HG03103 (cell line): ENCODE measurements at regions not wholly inside any gene's neighbourhood (a gene's known extent, or its start where the extent isn't known, plus 50 kb on each side); places are given as distances from the start of the nearest gene placed in this dataset.
"Not testable (repeated sequence)": the region's sequence is repeated elsewhere in the genome, so short reads cannot be mapped to it uniquely, and the experiment has no call there.

Source experiments
- ATAC-seq: cut with Tn5 transposase; IDR thresholded peaks from one replicate; pipeline ENCODE4 v1.9.1; 2021; ENCODE audit warnings: low read depth; ENCODE audit not compliant: unreplicated experiment

DNA sequence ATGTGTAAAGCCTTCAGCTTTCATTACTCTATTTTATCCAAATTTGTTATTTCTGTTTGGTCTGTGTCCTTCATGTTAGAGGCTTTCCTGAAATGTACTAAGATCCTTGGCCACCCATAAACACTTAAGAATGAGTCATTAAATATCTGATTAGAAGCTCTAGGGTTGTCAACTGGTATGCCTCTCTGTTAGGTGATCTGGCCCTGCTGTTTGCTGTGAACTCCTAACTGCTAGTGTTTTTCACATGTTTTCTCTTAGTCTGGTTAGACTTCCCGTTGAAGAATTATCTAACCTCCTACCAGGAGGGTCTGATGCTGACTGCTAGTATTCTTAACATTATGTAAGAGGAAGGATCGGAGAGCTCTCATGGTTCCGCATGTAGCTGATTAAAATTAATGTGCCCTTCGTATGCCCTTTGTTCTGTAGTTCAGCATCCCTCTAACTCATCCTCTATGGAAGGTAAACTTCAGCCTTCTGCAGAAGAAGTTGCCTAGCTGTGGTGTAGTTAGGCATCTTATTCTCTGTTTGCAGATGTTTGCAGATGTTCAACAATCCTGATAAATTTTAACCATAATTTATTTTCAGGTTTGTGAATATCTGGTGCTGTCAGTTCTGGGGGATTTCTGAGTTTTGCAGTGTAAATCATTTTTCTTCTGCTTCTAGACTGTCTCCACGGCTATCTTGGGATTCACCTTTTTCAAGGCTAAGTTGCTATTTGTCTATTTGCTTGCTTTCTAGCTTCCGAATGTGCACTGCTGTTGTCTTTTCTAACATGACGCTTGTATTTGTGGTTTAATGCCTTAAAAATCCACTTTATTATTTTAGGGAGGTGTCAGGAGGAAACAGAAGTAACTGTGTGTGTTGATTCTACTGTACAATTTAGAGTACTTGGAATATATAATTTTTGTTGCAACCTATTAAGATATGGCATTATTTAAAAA lies 207.2 kb upstream of the SPRY2 start:
- ATAC-seq = no peak

DNA sequence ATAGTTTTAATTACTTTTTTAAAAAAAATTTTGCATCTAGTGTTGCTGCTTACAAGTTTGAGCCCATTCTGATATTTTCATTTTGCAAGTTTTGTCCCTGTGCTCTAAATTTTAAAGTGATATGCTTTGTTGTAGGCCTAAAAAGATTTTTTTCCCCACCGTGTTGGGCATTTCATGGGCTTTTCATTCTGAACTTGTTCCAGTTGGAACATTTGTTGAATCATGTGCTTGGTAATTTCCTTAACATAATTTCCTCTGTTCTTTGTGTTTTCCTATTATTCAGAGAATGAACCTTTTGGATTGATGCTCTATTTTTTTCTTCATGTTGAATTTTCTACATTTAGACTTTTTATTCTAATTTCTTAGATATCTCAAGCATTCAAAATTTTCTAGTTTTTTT lies 206.4 kb upstream of the SPRY2 start:
- ATAC-seq = no peak

DNA sequence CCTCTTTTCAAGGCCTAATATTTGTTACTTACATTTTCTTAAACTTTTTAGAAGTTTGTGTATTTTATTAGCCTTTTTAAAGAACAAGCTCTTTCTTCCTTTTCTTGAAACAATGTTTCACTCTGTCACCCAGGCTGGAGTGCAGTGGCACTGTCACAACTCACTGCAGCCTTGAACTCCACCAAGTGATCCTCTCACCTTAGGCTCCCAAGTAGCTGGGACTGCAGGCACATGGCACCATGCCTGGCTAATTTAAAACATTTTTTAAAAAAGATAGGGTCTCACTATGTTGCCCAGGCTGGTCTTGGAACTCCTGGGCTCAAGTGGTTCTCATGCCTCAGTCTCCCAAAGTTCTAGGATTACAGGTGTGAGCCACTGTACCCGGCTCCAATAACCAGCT lies 192.2 kb upstream of the SPRY2 start:
- no peak for ATAC-seq

DNA sequence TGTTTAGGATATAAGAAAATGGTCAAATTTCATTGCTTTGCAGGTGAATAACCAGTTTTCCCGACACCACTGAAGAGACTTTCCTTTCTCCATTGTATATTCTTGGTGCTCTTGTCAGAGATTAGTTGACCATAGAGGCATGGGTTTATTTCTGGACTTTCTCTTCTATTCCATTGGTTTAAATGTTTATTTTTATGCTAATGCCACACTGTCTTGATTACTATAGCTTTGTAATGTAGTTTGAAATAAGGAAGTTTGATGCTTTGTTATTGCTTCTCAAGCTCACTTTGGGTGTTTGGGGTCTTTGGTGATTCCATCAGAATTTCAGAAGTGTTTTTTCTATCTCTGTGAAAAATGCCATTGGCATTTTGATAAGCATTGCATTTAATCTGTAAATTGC lies 190.0 kb upstream of the SPRY2 start:
- ATAC-seq = no peak

DNA sequence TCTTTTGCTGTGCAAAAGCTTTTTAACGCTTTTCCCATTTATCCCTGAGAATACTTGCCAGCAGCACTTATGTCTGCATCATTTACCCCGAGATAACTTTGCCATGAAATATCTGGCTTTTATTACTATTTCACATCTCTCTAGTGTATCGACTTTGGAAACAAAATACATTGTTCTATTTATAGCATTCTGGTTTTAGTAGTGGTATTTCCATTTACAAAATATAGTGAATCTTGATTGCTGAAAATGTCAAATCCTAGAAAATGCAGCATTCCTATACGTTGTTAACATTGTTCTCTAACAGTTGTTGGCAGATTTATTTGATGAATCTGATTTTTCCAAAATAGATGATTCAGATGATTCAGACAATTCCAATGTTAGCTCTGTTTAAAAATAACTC lies 189.3 kb upstream of the SPRY2 start:
- no peak for ATAC-seq

DNA sequence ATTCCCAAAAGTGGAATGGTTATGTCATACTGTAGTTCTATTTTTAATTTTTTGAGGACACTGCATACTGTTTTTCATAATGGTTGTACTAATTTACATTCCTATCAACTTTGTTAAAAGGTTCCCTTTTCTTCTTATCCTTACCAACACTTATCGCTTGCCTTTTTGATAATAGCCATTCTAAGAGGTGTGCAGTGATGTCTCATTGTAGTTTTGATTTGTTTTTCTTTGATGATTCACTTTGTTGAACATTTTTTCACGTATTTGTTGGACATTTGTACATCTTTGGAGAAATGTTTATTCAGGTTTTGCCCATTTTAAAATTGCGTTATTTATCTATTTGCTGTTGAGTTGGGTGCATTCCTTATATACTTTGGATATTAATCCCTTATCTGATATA lies 188.8 kb upstream of the SPRY2 start:
- no peak for ATAC-seq

DNA sequence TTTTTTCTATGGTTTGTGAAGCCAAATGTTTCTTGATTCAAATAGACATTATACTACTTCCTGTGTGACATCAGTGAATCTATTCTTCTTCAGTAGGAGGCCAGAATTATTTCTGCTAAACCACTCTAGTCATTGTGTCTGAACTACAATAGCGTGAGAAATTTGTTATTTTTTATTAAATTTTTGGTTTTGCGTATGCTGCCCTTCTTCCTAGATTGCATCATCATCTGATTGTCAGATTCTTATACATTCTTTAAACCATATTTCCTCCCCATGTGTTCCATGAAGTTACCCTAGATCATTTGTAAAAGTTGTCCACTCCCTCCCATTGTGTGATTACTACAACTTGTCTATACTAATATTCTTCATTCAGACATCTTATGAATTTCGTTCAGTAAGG lies 187.8 kb upstream of the SPRY2 start:
- no peak for ATAC-seq

DNA sequence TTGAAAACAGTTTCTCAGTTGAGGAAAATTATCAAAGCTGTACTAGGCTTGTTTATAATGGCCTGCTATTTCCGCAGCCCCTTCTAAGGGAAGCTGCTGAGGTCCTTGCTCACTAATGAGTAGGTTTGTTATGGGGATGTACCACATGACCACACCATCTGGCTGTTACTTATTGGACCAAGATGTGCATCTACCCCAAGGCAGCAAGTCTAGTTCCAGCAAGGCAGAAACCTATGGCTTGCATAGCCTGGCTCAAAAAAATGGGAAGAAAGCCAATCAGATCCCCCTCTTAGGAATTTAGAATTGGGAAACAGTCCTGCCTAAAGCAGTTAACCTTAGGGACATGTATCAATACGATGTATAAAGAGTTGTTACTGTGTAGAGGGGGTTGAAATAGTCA lies 186.5 kb upstream of the SPRY2 start:
- no peak for ATAC-seq

DNA sequence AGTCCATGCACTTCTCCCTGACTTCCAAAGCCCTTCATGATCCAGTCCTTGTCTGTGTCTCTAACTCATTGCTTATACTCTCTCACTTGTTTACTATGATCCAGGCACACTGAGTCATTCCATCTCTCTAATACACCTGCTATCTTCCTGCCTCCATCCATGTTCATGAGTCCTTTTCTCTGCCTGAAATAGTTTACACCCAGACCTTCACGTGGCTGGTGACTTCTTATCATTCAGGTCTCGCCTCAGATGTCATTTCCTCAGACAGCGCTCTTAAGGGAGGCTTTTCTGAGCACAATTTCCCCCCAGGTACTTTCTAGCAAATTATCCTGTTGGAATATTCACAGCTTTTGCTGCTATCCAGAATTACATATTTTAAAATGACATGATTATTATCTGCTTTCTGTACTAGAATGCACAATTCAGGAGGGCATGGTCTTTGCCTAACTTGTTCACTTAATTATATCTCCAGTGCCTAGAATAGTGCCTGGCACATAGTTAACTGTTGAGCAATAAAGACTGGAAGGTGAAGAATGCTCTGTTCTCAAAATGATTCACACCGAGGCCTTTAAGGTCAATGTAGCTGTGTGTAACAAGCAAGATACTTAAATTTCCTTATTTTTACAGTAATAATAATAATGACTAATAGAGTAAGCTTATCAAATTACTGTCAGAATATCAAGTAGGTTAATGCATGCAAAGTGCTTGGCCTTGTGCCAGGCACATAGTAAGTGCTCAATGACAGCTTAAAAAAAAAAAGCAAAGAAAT lies 183.7 kb upstream of the SPRY2 start:
- ATAC-seq = no peak

DNA sequence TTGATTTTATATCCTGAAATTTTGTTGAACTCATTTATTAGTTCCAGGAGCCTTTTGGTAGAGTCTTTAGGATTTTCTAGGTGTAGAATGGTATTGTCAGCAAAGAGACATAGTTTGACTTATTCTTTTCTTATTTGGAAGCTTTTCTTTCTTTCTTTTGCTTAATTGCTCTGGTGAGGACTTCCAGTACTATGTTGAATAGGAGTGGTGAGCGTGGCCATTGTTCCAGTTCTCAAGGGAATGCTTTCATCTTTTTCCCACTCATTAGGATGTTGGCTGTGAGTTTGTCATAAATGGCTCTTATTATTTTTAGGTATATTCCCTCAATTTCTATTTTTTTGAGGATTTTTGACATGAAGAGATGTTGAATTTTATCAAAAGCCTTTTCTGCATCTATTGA lies 182.2 kb upstream of the SPRY2 start:
- ATAC-seq = no peak

DNA sequence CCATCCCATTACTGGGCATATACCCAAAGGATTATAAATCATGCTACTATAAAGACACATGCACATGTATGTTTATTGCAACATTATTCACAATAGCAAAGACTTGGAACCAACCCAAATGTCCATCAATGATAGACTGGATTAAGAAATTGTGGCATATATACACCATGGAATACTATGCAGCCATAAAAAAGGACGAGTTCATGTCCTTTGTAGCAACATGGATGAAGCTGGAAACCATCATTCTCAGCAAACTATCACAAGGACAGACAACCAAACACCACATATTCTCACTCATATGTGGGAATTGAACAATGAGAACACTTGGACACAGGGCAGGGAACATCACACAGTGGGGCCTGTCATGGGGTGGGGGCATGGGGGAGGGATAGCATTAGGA lies 181.5 kb upstream of the SPRY2 start:
- ATAC-seq = not testable (repeated sequence)

DNA sequence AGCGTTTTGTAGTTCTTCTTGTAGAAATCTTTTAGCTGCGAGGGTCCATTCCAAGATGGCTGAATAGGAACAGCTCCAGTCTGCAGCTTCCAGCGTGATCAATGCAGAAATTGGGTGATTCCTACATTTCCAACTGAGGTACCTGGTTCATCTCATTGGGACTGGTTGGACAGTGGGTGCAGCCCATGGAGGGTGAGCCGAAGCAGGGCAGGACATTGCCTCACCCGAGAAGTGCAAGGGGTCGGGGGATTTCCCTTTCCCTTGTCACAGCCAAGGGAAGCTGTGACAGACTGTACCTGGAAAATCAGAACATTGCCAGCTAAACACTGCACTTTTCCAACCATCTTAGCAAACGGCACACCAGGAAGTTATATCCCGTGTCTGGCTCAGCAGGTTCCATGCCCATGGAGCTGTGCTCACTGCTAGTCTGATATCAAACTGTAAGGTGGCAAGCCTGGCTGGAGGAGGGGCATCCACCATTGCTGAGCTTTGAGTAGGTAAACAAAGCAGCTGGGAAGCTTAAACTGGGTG lies 176.0 kb upstream of the SPRY2 start:
- ATAC-seq = no peak

DNA sequence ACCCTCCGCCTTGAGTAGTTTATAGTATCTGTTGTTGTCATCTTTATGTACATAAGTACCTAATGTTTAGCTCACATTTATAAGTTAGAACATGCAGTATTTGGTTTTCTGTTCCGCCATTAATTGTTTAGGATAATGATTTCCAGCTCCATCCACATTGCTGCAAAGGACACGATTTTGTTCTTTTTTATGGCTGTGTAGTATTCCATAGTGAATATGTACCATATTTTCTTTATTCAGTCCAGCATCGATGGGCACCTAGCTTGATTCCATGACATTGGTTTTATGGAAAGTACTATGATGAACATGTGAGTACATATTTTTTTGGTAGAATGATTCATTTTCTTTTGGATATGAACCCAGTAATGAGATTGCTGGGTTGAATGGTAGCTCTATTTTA lies 174.4 kb upstream of the SPRY2 start:
- ATAC-seq = no peak

DNA sequence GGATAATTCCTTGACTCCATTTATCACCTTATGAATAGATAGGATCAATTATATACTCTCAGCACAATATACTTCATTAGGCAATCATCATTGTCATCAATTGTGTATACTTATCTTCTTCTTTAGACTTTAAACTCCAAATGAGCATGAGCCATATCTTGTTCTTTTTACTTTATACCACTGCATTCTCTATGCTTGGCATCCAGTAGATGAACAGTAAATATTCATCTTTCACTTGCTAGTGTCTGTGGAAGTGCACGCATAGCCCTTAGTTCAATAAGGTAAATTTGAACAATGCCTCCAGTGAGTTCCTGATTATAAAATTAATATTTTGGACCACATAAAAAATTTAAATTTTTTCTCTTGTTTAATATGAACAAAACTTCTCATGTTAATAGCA lies 172.3 kb upstream of the SPRY2 start:
- ATAC-seq = no peak

DNA sequence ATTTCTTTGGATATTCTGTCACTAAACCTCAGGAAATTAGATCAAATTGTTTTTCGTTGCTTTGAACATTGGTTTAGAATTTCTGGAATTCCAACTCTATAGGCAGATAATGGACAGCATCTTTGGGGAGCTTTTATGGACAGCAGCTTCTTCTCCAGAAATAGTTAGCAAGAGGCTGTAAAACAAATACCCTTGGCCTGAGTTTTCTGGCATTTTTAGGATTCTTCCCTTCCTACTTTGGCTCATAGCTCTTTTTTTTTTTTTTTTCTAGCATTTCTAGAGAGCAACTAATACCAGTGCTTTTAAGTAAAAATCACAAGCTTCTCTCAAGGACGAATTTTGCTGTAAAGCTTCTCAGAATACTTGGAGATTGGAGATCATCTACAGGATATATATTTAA lies 169.8 kb upstream of the SPRY2 start:
- no peak for ATAC-seq

DNA sequence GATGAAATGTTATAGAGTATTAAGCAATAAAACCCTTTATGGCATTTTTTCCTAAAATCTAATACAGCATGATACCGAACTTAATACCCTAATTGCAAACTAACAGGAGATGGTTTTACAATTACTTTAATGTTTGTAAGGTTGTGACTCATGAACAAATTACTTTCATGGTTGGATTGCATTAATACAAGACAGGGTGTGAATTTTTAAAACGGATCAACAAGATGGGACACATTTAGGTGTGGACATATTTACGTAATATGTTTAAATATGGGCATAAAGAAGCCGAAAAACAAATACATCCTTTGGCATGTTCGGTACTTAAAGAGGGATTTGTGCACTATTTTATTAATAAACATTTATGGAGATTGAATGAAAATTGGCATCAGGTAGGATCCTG lies 168.3 kb upstream of the SPRY2 start:
- ATAC-seq = no peak

DNA sequence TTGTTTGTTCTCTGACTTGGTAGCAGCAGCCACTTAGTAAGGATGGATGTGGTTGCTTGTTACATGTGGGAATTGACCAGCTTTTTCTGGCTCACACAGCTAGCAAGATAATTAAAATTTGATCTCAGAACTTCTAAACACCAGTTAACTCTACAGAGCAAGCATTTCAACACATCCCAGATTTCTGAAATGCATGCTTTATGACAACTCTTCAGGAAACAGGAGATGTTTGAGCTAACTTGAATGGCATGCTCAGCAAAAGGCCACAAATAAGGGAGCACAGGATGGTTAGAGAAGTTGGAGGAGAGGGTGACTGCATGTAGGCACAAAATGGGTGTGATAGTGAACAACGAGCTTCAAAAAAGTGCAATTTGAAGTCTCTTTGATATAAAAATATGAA lies 167.1 kb upstream of the SPRY2 start:
- no peak for ATAC-seq

DNA sequence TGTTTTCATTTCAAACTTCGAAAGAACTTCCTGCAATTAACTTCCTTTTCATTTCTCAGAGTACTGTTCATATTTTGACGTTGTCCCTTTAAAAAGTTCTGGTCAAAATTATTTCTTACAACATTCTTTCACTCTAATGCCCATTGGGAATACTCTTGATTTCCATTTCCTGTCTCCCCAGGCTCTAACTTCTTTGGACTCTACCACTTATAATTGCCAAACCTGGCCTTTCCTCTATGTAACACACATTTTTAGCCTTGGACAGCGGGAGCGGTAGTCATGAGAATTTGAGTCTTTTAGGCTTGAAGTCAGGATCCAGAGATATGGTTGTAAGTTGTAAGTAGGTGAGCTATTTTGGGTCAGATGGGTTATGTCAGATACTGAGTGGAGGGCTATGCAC lies 163.5 kb upstream of the SPRY2 start:
- ATAC-seq = no peak

DNA sequence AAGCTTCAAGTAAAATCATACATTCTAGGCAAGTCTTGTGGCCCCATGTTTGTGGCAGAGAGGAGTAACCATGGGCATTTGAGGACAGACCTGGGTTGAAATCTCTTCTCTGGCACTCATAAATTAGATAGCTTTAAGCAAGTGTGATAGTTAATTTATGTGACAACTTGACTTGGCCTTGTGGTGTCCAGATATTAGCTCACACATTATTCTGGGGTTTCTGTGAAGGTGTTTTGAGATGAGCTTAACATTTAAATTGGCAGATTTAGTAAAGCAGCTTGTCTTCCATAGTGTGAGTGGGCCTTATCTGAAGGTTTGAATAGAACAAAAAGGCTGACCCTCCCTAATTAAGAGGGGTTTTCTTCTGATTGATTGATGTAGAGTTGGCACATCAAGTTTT lies 161.4 kb upstream of the SPRY2 start:
- ATAC-seq = no peak

DNA sequence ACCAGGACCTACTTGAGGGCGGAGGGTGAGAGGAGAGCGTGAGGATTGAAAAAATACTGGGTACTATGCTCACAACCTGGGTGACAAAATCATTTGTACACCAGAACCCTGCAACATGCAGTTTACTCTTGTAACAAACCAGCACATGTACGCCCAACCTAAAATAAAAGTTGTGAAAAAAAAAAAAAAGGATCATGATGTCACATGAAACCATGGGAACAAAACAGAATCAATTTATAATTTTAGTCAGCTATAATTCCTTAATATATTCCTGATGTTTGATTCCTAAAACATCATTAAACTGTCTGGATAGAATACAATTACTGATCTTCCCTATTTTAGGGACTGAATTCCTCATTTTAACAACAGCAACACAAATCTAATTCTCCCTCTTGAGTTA lies 160.6 kb upstream of the SPRY2 start:
- ATAC-seq = no peak

DNA sequence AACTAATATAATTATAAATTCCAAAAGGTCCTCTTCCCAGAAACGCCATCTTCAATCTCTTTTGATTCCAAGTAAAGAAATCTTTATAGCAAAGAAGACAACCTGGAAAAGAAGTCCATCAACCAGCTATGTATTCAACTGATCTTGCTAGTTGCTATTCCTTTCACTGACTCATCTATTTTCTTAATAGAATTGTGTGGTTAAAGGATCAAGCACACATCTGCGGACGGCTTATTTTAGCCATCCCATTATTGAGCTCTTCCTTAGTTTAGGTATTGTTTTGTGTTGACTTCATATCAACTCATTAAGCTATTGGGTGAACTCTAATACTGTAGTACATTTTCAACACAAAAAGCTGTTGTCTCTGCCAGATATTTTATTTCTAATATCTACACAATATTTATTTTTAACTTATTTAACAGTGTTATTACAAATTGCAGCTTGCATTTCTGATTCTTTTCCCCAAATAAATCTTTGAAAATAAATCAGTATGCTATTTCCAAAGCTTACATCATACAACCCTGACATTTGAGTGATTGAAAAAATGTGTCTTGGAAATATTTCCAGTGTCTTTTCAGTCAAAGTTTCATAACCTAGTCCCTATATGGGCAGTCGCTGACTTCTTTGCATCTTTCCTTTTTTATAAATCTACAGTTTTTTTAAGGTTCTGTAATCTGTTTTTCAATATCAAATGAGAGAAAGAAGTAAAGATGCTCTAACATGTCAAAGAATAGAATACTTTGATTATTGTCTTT lies 158.8 kb upstream of the SPRY2 start:
- no peak for ATAC-seq
